HG02973 (cell line): ENCODE measurements at regions not wholly inside any gene's neighbourhood (a gene's known extent, or its start where the extent isn't known, plus 50 kb on each side); places are given as distances from the start of the nearest gene placed in this dataset.

ENCODE experiments used
- ATAC-seq: cut with Tn5 transposase; IDR thresholded peaks from one replicate; pipeline ENCODE4 v1.9.1; 2021; ENCODE audit warnings: moderate library complexity; ENCODE audit not compliant: unreplicated experiment

DNA sequence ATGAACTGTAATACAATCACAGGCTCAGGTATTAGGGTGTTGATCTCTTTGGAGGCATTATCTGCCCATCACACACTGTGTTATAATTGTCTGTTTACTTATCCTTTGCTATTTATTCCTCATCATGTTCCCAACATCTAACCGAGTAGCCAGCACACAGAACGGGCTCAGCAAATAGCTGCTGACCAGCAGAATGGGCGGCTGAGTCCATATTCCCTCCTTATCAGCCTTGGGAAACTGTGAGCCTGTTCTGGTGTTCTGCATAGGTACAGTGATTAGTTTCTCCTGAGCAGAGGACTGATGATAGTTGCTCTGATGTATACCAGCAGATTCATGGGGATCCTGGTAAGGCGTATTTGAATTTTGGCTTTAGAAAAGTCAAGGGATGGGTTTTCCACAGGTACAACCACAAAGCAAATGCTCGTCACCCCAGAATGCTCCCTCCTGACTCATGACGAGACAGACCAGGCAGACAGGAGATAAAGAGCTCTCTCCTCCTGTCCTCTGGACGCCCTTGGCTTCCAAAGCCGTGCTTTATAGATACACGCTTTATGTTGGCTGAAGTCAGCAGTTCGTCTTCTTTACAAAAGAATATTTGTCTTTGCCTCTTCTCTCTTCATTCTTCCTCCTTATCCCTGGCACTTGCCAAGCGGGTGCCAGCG, 166.7 kb downstream of the TTLL2 start:
- no peak for ATAC-seq

DNA sequence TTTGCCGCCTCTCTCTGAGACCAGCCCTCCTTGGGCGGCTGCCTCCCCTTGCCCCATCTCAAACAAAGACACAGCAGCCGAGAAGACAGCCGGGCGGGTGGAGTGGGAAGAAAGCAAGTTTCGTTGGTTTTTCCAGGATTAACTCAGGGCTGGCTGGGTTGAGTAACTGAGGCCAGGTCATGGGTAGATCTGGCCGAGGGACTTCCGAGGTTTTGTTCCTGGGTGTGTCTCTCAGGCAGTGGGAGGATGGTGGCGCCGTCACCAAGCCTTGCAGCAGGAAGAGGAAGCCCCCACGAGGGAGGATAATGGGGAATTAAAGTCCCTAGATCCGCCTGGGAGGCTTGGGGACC, 167.2 kb downstream of the TTLL2 start:
- ATAC-seq = no peak

DNA sequence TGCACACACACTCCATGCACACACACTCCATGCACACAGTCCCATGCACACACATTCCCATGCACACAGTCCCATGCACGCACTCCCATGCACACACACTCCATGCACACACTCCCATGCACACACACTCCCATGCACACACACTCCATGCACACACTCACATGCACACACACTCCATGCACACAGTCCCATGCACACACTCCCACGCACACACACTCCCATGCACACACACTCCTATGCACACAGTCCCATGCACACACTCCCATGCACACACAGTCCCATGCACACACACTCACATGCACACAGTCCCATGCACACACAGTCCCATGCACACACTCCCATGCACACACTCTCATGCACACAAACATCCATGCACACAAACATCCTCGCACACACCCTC, 168.4 kb downstream of the TTLL2 start:
- ATAC-seq = no peak

DNA sequence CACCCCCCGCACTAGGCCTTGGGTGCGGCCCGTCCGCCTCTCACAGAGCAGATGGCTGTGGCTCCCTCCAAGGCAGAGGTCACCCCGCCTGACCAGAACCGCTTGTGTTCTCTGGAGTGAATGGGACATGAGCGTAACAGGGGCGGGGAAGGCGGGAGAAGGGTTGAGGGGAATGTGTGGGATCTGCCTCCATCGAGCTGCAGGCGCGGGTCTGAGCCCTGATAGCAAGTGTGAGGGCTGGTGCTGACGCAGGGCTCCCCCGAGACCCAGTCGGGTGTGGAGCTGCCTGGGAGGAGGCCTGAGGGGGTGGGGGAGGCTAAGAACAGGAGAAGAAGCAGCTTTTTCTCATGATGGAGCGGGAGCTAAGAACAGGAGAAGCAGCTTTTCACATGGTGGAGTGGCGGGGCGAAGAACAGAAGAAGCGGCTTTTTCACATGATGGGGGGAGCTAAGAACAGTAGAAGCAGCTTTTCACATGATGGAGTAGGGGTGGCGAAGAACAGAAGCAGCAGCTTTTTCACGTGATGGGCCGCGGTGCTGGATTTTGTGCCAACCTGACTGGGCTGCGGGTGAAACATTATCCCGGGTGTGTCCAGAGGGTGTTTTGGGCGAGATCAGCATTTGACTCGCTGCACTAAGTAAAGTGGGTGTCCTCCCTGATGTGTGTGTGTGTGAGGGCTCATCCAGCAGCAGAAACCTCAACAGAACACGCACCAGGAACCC, 169.3 kb downstream of the TTLL2 start:
- ATAC-seq = no peak

DNA sequence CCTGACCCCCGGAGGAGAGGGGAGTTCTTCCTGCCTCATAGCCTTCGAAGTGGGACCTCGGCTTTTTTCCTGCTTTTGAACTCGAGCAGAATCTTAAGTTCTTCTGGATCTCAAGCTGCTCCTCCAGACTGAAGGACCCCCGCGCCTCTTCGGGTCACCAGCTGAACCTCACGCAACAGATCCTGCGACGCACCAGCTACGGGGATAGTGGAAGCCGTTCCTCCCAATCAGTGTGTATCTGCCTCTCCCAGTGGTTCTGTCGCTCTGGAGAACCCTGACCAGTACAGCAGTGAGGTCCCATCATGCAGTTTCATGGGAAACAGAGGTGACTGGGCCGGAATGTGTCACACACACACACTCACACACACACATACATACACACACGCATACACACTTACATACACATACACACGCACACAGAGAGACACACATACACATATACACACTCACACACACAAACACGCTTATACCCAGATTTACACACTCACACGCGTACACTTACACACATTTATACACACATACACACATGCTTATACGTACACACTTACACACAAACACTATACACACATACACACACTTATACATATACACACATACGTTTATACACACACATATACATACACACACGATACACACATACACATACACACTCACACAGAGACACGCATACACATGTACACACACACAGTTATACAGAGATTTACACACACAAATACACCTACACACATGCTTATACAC, 170.0 kb downstream of the TTLL2 start:
- ATAC-seq = no peak

DNA sequence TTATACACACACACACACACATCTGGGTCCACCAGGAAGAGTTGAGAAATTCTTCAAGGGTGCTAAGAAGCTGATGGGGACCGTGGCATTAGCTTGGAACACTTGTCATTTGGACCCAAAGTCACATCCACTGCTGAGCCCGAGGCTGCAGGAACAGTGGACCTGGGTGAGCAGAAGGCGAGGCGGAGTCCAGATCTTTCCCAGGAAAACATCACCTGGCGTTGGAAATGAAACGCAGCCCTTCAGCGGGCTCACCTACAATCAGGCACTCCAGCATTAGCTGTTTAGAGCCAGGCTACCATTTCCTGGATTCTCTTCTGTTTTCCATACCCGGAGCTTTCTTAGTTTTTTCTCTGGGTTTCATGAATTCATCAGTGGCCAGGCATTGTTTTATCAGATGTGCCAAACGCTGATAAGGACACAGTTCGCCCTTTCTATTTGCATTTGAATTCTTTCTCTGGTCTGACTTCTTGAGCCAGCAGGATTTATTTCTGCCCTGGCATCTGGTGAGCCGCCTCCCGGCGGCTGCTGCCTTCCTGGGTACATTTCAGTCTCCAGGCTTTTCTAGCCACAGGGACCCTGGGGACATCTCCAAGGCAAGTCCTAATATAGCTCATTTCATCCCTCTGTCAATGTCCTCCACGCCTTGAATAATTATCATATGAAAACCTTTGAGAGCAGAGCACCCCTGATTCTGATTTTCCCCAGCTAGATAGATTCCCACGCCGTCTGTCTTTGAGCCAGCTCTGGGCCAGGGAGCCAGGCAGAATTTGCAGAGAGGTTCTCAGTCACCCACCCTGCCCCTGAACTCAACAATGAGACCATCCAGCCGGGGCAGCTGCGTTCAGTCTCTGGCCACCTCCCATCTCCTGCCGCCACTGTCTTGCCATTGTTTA, 170.9 kb downstream of the TTLL2 start:
- no peak for ATAC-seq

DNA sequence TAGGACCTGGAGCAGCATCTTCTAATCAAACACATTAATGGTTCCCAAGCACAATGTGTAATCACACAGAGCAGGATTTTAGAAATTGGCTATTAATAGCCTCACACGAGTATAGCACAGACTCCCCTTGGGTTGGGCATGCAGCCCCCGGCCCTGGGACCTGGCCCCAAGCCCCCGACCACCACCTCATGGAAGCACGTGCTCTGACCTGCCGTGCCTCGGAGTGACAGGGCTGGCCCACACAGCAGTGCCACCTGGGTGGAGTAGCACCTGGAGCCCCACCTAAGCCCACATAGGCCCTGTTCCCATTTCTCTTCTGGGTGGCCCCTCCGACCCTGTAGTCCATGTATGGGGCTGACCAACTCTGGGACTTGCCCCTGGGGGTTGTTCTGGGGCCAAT, 171.8 kb downstream of the TTLL2 start:
- no peak for ATAC-seq

DNA sequence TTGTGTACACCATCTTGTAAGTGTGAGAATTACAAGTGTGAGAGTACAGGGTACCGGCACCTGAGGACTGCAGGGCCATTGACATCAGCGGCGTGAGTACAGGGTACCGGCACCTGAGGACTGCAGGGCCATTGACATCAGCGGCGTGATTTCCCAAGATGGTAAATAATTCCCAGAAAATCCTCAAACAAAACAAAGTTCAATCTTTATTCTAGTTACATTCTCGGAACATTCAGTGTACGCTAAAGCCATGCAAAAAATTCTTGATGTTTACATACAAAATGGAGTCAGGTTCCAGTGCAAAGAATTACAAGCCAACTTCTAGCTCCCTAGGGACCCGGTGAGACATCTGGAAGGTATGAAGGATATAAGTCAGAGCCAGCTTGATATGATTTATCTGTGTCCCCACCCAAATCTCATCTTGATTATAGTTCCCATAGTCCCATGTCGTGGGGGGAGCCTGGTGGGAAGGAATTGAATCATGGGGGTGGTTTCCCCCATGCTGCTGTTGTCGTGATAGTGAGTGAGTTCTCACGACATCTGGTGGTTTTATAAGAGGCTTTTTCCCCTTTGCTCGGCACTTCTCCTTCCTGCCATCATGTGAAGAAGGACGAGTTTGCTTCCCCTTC, 172.7 kb downstream of the TTLL2 start:
- no peak for ATAC-seq

DNA sequence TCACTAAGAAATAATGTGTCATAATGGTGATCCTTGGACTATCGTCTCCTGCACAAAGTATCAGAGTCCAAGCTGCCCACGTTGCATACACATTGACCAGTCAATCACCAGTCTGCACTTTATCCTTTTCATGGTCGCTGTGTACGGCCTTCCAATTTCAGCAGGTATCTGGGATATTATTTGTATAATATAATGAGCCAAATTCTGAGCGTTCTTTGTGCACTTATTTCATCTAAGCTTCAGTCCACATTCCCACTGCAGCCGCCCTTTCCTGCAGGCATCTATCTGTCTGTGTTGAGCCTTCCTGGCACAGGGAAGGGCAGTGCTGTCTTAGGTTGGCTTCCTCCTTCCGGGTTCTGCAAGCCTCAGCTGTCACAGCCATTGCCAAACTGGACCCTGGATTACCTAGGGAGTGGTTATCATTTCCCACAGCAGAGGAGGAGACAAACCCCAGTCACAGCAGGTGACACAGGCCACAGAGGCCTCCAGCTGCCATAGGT, 174.3 kb downstream of the TTLL2 start:
- no peak for ATAC-seq

DNA sequence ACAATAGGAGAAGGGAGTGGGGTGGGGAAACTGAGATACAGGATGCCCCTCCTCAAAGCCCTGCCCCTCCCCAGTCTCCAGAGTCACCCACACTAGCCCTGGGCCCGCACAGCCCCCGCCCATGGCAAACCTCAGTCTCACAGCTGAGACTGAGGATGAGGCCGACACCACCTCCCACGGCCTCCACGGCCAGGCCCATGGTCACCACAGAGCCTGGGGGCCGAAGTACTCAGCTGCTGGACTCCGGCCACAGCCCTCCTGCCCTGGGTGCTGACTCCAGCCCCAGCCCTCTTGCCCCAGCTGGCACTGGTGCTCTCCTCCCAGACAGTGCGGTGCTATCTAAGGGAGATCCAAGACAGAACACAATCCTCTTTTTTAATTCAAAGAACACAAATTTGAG, 176.1 kb downstream of the TTLL2 start:
- ATAC-seq = no peak

DNA sequence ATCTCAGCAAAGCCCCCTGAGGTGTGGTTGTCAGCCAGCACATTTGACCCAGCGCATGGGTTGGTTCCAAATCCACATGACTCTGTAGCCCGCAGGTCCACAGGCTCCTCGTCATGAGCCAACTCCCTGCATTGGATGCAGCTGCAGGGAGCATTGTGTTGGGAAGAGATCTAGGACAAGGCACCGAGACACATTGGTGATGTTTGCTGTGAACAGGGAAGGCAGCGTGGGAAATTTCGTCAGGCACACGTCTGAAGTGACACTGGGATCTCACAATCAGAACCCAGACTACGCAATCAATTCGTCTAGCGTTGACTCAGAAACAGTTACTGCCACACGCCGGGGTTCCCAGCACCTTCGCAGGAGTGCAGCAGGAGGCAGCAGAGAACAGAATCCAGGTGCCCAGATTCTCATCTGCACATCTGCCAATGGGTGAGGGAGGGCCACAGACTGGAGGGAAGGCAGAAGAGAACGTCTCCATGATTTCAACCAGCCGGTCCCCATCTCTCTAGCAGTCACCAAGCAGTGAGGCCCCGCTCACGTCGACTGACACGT, 177.0 kb downstream of the TTLL2 start:
- no peak for ATAC-seq

DNA sequence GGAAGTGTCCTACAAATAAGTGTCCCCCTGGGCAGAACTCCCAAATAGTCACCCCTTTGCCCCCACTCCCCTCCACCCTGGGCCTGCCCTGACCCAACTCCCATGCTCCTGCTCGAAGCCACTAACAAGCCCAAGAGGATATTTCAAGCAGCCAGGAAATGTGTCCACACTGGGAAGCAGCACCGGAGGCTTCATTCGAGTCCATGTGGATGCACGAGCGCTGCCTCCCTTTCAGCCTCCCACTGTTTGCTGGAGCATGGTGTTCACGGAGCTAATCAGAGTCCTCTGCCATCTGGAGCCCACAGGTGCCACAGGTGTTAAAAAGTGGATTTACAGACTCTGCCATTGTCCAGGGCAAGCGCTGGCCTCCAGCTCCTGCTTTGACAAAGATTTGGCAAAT, 177.6 kb downstream of the TTLL2 start:
- ATAC-seq = no peak

DNA sequence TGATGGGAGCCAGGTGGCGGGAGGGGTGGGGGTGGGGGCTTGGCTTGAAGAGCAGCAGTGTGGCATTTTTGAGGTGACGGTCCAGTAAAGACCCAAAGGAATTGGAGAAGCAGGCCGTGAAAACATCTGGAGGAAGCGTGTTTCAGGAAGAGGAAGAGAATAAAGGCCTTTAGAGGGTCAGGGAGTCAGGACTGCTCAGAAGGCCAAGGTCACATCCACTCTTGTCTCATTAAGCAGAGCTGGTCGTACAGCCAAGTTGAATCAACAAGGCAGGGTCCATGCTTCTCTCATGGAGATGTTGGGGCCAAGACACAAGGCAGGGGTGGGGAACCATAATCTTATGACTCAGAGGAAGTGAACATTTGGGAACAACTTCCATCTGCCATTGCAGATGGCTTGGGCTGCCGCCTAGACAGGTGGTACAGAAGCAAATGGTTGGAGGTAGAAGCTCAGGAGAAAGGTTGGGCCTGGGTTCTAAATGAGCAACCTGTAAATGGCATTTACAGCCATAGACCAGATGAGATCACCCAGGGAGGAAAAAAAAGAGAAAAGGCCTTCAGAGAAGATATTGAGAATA, 179.6 kb downstream of the TTLL2 start:
- ATAC-seq = no peak

DNA sequence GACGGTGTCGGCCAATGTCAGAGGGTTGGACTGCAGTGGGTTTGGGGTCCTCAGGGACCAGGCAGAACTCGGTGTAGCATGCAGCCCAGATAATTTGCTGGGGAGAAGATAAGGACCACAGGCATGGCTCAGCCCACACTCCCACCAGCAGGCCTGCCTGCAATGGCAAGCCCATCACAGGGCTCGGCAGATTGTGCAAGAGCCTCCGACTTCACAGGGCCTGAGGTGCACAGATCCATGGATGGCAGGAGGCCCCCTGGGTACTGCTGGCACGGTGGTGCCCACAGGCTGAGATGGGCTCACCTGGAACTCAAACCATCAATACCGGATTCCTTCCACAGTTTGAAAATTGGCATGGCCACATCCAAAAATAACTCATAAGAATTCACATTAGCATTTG, 180.3 kb downstream of the TTLL2 start:
- no peak for ATAC-seq

DNA sequence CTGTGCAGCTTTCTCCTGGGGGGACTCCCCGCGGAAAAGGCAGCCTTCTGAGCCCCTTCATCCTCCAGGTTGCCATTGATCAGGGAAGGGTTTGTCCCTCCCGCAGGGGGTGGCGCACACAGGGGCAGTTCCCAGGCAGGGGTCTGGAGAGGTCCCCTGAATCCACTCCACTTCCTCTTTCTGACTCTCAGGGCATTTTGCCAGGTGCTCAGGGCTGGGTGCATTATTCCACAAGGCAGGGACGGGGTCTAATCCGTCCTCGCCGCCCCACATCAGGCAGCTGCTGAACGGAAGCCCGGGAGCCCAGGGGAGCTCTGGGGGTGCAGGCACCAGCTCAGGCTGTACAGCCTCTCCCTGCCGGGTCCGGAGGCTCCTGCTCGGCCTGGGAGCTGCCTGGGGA, 180.9 kb downstream of the TTLL2 start:
- ATAC-seq = no peak

DNA sequence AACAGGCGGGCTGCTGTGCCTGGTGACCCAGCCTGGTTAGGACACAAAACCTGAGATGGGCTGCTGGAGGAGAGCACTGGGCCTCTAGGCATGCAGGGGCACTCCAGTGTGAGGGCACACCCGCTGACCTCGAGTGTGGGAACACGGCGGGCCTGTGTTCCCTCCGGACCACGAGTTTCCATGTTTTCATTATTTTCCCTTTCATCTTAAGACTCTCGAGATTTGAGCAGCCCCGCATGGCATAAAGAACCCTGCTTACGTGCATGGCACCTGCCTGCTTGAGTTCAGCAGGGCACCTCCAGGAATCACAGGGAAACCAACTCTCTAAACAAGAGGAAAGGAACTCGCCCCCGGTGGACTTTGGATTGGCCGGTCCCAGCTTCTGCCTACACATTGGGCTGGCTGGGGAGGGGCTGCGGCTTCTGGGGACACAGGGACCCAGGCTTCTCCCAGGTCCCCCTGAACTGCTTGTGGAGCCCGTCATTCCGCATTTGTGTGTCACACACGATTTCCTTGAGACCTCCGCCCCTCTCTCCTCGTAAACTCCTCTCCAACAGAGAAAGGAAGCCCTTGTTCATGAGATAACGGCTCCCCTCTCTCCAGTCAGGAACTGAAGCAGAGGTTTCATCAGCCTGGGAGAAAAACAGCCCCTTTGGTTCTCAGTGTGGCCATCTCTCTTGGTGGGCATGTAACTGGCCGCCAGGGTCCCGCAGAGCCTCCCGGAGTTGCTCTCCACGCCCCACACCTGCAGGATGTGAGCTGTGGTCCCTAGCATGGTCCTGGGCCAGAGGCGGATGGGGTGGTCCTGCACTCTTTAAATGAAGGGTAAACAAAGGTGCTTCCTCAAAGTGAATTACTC, 181.8 kb downstream of the TTLL2 start:
- no peak for ATAC-seq

DNA sequence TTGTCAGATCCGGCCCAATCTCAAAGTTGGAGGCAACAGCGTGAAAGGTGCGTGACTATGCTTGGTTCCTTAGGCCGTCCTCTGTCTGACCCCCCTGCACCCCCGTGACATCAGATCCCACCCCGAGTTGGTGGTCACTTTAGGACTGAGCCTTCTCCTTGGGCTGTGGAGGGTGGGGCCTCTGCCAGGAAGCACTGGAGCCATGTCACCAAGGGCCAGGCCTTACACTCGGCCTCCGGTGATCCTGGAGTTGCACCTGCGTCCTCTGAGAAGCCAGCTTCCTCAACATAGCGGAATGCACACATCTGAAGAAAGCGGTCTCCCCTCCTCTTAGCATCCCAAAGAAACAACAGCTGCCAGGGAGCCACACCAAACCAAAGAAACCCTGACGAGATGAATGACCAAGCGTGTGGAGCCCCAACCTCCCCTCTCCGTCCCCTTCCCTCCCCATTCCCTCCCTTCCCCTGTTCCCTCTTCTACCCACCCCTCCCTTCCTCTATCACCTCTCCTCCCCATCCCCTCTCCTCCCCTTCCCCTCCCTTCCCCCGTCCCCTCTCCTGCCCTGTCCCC, 182.6 kb downstream of the TTLL2 start:
- ATAC-seq = no peak

DNA sequence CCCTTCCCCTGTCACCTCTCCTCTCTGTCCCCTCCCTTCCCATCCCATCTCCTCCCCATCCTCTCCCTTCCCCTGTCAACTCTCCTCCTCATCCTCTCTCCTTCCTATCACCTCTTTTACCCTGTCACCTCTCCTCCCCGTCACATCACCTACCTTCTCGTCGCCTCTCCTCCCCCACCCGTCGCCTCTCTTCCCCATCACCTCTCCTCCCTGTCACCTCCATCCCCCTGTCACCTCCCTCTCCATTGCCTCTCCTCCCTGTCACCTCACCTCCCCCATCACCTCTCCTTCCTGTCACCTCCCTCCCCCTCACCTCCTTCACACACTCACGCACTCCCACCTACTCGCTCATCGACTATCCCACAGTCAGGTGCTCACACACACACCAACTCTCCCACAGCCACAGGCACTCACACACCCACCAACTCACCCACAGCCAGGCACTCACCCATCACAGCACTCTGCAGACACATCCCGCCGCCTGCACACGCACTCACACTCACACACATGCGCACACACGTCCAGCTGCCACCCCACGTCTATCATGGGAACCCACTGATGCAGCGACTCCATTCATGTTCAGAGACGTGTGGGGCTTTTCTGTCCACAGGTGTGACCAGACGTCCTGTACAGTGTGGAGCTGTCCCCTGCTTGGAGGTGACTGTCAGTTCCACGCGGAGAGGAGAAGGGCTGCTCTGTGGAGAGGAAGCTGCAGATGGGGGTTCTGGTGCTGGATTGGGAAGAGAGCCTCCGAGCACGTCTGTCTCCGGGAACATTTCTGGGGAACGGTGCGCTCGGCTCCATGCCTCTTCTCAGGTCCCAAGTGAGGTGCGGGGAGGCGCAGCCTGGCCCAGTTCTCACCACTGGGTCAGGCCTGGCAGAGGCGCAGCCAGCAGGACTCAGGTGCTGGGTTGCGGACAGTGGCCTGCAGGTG, 184.3 kb downstream of the TTLL2 start:
- ATAC-seq = no peak
